ENCODE measurements at regions not wholly inside any gene's neighbourhood (a gene's known extent, or its start where the extent isn't known, plus 50 kb on each side); places are given as distances from the start of the nearest gene placed in this dataset.
"Not testable (repeated sequence)": the region's sequence is repeated elsewhere in the genome, so short reads cannot be mapped to it uniquely, and the experiment has no call there.

- H3K4me1 Mint-ChIP-seq; H3K4me3 Mint-ChIP-seq; DNase-seq; H3K27me3 Mint-ChIP-seq; ATAC-seq; H3K9me3 Mint-ChIP-seq (ENCODE audit: low read depth); POLR2A ChIA-PET; H3K36me3 Mint-ChIP-seq (ENCODE audit: low read depth); H3K27ac Mint-ChIP-seq; intact Hi-C loops (cut with DNase I, micrococcal nuclease); CTCF ChIA-PET: not testable (repeated sequence)
Observed at GRCh38 chr10:76815505-76815904, 822.1 kb downstream of the KCNMA1 start.

DNA sequence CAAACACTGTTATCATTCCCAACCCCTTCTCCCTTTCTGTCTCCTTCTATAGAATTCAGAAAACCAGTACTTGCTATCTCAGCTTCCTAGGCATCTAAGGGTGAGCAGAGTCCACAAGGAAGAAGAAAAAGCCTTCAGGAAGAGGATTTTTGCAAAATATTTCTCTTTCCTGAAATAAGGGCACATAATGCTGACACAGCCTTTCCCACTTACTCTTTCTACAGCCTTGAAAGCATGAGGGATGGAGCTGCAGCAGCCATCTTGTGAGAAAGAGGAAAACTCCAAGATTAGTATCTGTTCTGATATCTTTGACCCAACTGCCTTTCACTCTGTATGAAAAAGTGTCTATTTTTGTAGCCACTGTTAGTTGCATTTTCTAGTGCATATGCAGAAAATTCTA, 826.2 kb downstream of the KCNMA1 start:
- no peaks in the 10 kb centered on the region for H3K36me3 Mint-ChIP-seq (ENCODE audit: low read depth)
- H3K27ac Mint-ChIP-seq = no peak overlapping the region
- no peaks in the 10 kb centered on the region for H3K4me1 Mint-ChIP-seq
- H3K9me3 Mint-ChIP-seq (ENCODE audit: low read depth) = peaks cover 2% of the 10 kb centered on the region
- ChIA-PET CTCF (no interaction called here), POLR2A (no interaction called here)
- DNase-seq (no peak), ATAC-seq (no peak)
- peaks cover 4% of the 10 kb centered on the region for H3K27me3 Mint-ChIP-seq
- intact Hi-C loops (cut with DNase I, micrococcal nuclease) = no loop called here
- H3K4me3 Mint-ChIP-seq = no peak overlapping the region

DNA sequence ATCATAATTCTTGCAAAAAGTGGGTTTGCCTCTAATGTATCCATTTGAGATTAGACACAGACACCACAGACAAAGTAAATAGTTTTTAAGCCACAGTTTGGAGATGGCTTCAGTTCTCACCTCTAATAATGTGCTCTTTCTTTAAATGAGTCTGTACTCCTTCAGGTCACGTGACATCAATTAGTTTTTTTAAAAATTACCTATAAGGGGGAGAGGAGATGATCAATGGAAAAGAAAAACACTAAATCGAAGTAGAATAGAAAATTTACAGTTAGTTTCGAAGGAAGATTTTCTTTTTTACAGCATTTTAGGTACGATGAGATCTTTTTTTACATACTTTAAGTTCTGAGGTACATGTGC, 849.2 kb downstream of the KCNMA1 start:
- Mint-ChIP-seq H3K27ac (no peak overlapping the region), H3K4me1 (no peaks in the 10 kb centered on the region), H3K4me3 (no peak overlapping the region), H3K9me3 (ENCODE audit: low read depth) (peaks cover 5% of the 10 kb centered on the region), H3K27me3 (no peaks in the 10 kb centered on the region), H3K36me3 (ENCODE audit: low read depth) (no peaks in the 10 kb centered on the region)
- ATAC-seq (no peak), DNase-seq (no peak)
- POLR2A ChIA-PET = no interaction called here
- CTCF ChIA-PET = no interaction called here
- intact Hi-C loops (cut with DNase I, micrococcal nuclease) = no loop called here

- ATAC-seq (no peak), DNase-seq (no peak)
- no peak overlapping the region for H3K27ac Mint-ChIP-seq
- intact Hi-C loops (cut with DNase I, micrococcal nuclease) = no loop called here
- CTCF ChIA-PET = no interaction called here
- no peaks in the 10 kb centered on the region for H3K27me3 Mint-ChIP-seq
- no peaks in the 10 kb centered on the region for H3K4me1 Mint-ChIP-seq
- no peaks in the 10 kb centered on the region for H3K36me3 Mint-ChIP-seq (ENCODE audit: low read depth)
- no peak overlapping the region for H3K4me3 Mint-ChIP-seq
- POLR2A ChIA-PET = no interaction called here
- H3K9me3 Mint-ChIP-seq (ENCODE audit: low read depth) = peaks cover 5% of the 10 kb centered on the region
Observed at GRCh38 chr10:76787746-76788451, 849.7 kb downstream of the KCNMA1 start.

- H3K27ac Mint-ChIP-seq = no peak overlapping the region
- ATAC-seq (no peak), DNase-seq (no peak)
- ChIA-PET POLR2A (no interaction called here), CTCF (interaction anchor here (0.8 kb wide), 1 partner anchor 38 kb away, joined by 3 read pairs; no protein-coding TSS in a partner anchor)
- no peaks in the 10 kb centered on the region for H3K36me3 Mint-ChIP-seq (ENCODE audit: low read depth)
- peaks cover 9% of the 10 kb centered on the region for H3K9me3 Mint-ChIP-seq (ENCODE audit: low read depth)
- no peaks in the 10 kb centered on the region for H3K27me3 Mint-ChIP-seq
- H3K4me1 Mint-ChIP-seq = no peaks in the 10 kb centered on the region
- H3K4me3 Mint-ChIP-seq = no peak overlapping the region
- intact Hi-C loops (cut with DNase I, micrococcal nuclease) = no loop called here
Observed at GRCh38 chr10:76786504-76787072, 851.0 kb downstream of the KCNMA1 start.

DNA sequence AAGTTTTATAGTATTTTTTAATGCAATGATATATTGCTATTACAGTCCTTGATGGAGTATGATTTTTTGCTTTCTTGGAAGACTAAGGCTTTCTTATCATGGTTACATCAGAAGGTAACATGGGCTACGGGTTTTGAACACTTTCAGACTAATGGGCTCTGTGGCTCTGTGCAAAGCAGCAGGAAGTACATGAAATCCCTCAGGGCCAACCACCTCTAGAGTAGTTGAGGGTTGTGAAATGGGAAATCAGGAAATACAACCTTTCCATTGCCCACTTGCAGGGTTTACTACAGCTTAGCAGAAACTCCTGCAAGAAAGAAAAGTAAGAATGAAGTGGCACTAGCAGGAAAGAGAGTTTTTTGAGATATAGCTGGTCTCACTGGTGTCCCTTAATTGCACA, 853.5 kb downstream of the KCNMA1 start:
- POLR2A ChIA-PET = no interaction called here
- CTCF ChIA-PET = no interaction called here
- ATAC-seq = no peak
- Mint-ChIP-seq H3K27me3 (no peaks in the 10 kb centered on the region), H3K9me3 (ENCODE audit: low read depth) (peaks cover 7% of the 10 kb centered on the region), H3K36me3 (ENCODE audit: low read depth) (no peaks in the 10 kb centered on the region), H3K4me3 (no peak overlapping the region), H3K27ac (no peak overlapping the region), H3K4me1 (no peaks in the 10 kb centered on the region)
- intact Hi-C loops (cut with DNase I, micrococcal nuclease) = no loop called here
- no peak for DNase-seq

GRCh38 chr10:76779796-76780301, 857.8 kb downstream of the KCNMA1 start:
- intact Hi-C loops (cut with DNase I, micrococcal nuclease) = no loop called here
- H3K4me3 Mint-ChIP-seq = no peak overlapping the region

DNA sequence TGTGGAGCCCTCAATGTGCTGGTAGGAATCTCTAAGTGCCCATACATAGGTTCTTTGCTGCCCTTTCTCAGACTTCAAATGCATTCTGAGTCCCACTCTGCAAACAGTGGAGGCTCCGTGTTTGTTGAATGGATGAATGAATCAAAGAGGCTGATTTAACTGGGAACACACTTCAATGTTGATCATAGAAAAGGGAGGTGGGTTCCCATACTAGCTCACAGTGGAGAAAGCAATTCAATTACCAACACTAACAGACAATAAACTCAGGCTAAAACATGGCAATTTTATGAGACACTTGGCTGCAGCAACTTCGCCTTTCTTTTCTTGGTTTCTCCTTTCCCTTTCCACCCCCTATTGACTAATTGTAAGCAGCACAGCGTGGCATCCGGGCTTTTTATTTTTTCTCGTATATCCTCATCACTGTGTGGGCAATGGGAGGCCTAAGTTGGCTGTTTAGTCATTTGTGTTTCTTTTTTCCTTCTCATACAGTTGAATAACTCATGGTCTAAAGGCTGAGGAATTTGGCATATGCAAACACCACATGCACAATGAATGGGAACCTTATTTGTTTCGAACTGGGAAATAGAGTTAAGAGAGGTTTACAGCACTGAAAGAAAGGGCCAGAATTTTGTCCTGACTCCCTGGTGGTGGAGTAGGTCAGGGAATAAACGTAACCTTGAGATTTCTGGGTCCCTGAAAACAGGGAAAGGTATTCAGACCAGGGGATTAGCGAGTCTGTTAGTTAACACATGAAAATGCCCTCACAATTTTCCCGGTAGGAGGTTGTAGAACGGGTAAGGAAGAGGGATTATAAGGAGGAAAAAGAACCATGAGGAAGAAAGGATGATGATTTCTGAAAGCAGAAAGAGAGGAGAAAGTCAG, 858.5 kb downstream of the KCNMA1 start:
- CTCF ChIA-PET = no interaction called here
- Mint-ChIP-seq H3K4me3 (no peak overlapping the region), H3K9me3 (ENCODE audit: low read depth) (peaks cover 11% of the 10 kb centered on the region), H3K4me1 (no peaks in the 10 kb centered on the region), H3K36me3 (ENCODE audit: low read depth) (no peaks in the 10 kb centered on the region), H3K27ac (no peak overlapping the region), H3K27me3 (no peaks in the 10 kb centered on the region)
- POLR2A ChIA-PET = no interaction called here
- DNase-seq = no peak
- no peak for ATAC-seq
- intact Hi-C loops (cut with DNase I, micrococcal nuclease) = no loop called here

More at GRCh38 chr10:76779796-76780301, 857.8 kb downstream of the KCNMA1 start:
- Mint-ChIP-seq H3K9me3 (ENCODE audit: low read depth) (peaks cover 8% of the 10 kb centered on the region), H3K36me3 (ENCODE audit: low read depth) (no peaks in the 10 kb centered on the region), H3K27me3 (no peaks in the 10 kb centered on the region), H3K4me1 (no peaks in the 10 kb centered on the region), H3K27ac (no peak overlapping the region)
- POLR2A ChIA-PET = no interaction called here
- DNase-seq = no peak
- CTCF ChIA-PET = no interaction called here
- no peak for ATAC-seq

- Mint-ChIP-seq H3K9me3 (ENCODE audit: low read depth) (peaks cover 8% of the 10 kb centered on the region), H3K36me3 (ENCODE audit: low read depth) (no peaks in the 10 kb centered on the region), H3K27me3 (no peaks in the 10 kb centered on the region), H3K4me3 (no peak overlapping the region), H3K27ac (no peak overlapping the region), H3K4me1 (no peaks in the 10 kb centered on the region)
- ChIA-PET POLR2A (interaction anchor here (0.5 kb wide), 1 partner anchor 1167 kb away, joined by 3 read pairs; no protein-coding TSS in a partner anchor), CTCF (no interaction called here)
- ATAC-seq (no peak), DNase-seq (no peak)
- intact Hi-C loops (cut with DNase I, micrococcal nuclease) = no loop called here
Observed at GRCh38 chr10:76774987-76775603, 862.5 kb downstream of the KCNMA1 start.

DNA sequence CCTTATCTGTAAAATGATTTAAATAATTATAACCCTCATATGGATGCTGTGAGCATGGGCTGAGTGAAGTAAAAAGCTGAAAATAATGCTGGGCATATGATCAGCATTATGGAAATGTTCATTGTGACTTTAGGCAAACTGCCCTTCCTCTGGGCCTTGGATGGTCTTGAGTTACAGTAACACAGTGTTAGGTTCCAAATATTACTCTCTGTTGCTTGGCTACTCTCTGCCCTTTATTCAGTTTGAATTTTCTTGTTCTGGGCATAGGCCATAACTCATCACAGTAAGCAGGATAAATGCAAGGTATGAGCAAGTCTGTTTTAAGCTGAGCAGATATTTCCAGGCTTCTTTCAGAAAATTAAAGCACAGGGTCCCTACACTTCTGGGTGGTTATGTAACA, 868.0 kb downstream of the KCNMA1 start:
- Mint-ChIP-seq H3K27ac (no peak overlapping the region), H3K4me1 (no peaks in the 10 kb centered on the region), H3K36me3 (ENCODE audit: low read depth) (no peaks in the 10 kb centered on the region), H3K9me3 (ENCODE audit: low read depth) (peaks cover 4% of the 10 kb centered on the region), H3K4me3 (no peak overlapping the region), H3K27me3 (peaks cover 2% of the 10 kb centered on the region)
- ChIA-PET POLR2A (no interaction called here), CTCF (no interaction called here)
- intact Hi-C loops (cut with DNase I, micrococcal nuclease) = no loop called here
- no peak for DNase-seq
- ATAC-seq = no peak

GRCh38 chr10:76769161-76769560, 868.4 kb downstream of the KCNMA1 start:
- DNase-seq (no peak), ATAC-seq (no peak)
- peaks cover 2% of the 10 kb centered on the region for H3K27me3 Mint-ChIP-seq
- CTCF ChIA-PET = no interaction called here
- H3K4me1 Mint-ChIP-seq = no peaks in the 10 kb centered on the region
- no peak overlapping the region for H3K4me3 Mint-ChIP-seq
- peaks cover under 1% of the 10 kb centered on the region for H3K9me3 Mint-ChIP-seq (ENCODE audit: low read depth)
- H3K27ac Mint-ChIP-seq = no peak overlapping the region
- POLR2A ChIA-PET = no interaction called here
- H3K36me3 Mint-ChIP-seq (ENCODE audit: low read depth) = no peaks in the 10 kb centered on the region
- intact Hi-C loops (cut with DNase I, micrococcal nuclease) = no loop called here
